Adrenal gland (tissue), 9 donors: ENCODE measurements at regions not wholly inside any gene's neighbourhood (a gene's known extent, or its start where the extent isn't known, plus 50 kb on each side); places are given as distances from the start of the nearest gene placed in this dataset.

ENCODE experiments used
- DNase-seq, 7 donors: peaks; one replicate each; pipeline ENCODE4 v3.0.0-alpha.2; 2019 to 2020
- H3K27ac ChIP-seq, 5 donors: fragments of 200-600 bp; sonication (generic) in 4 of 5; 1 replicate in 3 of 5; 2 replicates in 2 of 5; pipeline versions ENCODE4 v1.5.1 to v1.8.0; 2016 to 2020; ENCODE audit warnings: mild to moderate bottlenecking in 1 of 5
- H3K27me3 ChIP-seq: fragments of 200-600 bp; 2 replicates; pipeline ENCODE4 v1.8.0; 2021
- H3K36me3 ChIP-seq, 2 donors: fragments of 200-600 bp; replicated peaks in 1 of 2; 1 replicate in 1 of 2; 2 replicates in 1 of 2; pipeline versions ENCODE4 v1.5.1 to v1.8.0; 2018 to 2022
- H3K4me1 ChIP-seq, 2 donors: fragments of 200-600 bp; replicated peaks in 1 of 2; 1 replicate in 1 of 2; 2 replicates in 1 of 2; pipeline versions ENCODE4 v1.5.1 to v1.8.0; 2018 to 2021
- H3K4me3 ChIP-seq, 4 donors: fragments of 200-600 bp; sonication (generic) in 3 of 4; one replicate each; pipeline ENCODE4 v1.5.1; 2016 to 2018
- H3K9me3 ChIP-seq, 3 donors: fragments of 200-600 bp; sonication (generic) in 1 of 3; replicated peaks in 1 of 3; 1 replicate in 2 of 3; 2 replicates in 1 of 3; pipeline versions ENCODE4 v1.5.1 to v1.8.0; 2016 to 2021
- POLR2A ChIP-seq, 2 donors: fragments of 450-650 bp; IDR thresholded peaks; one replicate each; pipeline ENCODE4 v1.6.1; 2017; ENCODE audit warnings: antibody characterized with exemption in 2 of 2, mild to moderate bottlenecking in 2 of 2, moderate library complexity in 1 of 2
- WGBS, 4 donors: extraction: QIAGEN DNeasy Blood & Tissue Kit in 2 of 4; methylation state at CpG; one replicate each; pipeline versions ENCODE4 v1.1.5 to v1.1.7; 2013 to 2017; 5-methylcytosine and 5-hydroxymethylcytosine counted together
- intact Hi-C, 2 donors: fragments of 100-400 bp; cut with DNase I; formaldehyde crosslinking; loops; one replicate each; pipeline versions ENCODE4 v1.14.1 to v1.15.0; 2022 to 2023
- TF ChIP-seq, protein P1 (sequence below), 6 experiments: fragments of 450-650 bp in 4 of 6; fragments of 200-600 bp in 2 of 6; sonication (generic) in 1 of 6; IDR thresholded peaks; 1 replicate in 5 of 6; 2 replicates in 1 of 6; pipeline versions ENCODE4 v1.5.1 to v1.8.0; 2016 to 2021; ENCODE audit warnings: antibody characterized with exemption in 6 of 6, mild to moderate bottlenecking in 2 of 6, moderate library complexity in 1 of 6
- donor health status: healthy with polysubstance abuse.
- donor health status: Bipolar disorder and iron deficiency.
- donor health status: DM: yes; HTN: yes; CAD: no.
- donor health status: DM: no; HTN: no; CAD: no.
- donor health status: DM: no; HTN: no; CAD: no.

DNA sequence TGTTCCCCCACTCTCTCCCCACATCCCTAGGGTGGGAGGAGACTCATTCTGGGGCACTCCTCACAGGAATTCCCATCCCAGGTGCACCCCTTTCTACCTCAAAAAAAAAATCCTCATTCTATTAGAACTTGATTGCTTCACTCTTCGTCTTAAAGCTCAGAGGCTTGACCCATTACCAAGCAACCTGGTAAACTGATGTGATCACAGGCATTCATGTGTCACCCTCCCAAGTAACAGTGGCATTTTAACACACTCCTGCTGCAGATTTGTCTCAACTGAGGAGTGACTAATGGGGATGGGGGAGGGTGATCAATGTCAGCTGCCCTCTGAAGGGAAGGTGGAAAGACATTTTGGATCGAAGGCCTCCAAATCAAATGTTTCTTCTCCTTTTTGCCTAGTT is 78.1 kb upstream of the PTHLH start:
- 57 to 83% (median 76%) methylated on average over 2 of the region's 2 CpGs for WGBS, 4 donors

DNA sequence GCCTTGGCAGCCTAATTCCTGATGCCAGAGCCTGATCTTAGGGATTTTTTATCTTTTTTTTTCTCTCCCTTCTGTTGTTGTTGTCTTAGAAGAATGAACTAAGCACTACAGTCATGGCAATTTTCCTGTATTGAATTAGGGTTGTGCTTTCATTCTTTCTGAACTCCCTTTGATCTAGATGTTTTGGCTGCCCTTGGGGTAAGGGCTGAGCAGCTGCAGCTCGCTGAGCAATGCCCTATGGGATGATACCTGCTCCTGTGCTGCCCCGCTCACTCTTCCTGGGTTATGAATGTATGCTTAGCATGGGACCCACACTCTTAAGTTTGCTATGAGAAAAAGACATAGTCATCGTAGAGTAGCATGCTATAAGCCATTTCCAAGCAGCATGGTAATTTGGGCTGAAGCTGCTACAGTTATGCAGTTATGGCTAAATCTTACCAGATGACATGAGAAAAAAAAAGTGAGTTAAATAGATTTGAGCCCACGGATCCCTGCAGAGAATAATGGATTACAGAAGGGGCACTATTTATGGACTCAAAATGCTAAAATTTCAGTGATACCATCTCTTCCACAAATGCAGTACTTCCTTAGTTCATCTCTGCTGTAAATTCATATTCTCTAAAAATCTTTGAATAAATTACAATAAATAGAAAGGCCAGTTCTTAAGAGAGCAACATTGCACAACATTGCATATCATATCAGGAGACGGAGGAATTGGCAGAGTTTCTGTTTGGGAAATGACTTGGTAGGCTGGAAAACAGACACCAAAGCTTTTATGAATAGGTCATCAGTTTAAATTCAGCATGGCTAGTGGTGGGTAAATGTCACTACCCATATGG is 79.2 kb upstream of the PTHLH start:
- Histone ChIP-seq H3K27me3 (no peaks in the 10 kb centered on the region), H3K36me3 (no peaks in the 10 kb centered on the region), H3K4me1 (no peaks in the 10 kb centered on the region), H3K9me3 (no peaks in the 10 kb centered on the region), H3K27ac (no peak overlapping the region), H3K4me3 (no peak overlapping the region)
- intact Hi-C loops = no loop called here
- DNase-seq = no peak
- TF ChIP-seq, protein P1, sequence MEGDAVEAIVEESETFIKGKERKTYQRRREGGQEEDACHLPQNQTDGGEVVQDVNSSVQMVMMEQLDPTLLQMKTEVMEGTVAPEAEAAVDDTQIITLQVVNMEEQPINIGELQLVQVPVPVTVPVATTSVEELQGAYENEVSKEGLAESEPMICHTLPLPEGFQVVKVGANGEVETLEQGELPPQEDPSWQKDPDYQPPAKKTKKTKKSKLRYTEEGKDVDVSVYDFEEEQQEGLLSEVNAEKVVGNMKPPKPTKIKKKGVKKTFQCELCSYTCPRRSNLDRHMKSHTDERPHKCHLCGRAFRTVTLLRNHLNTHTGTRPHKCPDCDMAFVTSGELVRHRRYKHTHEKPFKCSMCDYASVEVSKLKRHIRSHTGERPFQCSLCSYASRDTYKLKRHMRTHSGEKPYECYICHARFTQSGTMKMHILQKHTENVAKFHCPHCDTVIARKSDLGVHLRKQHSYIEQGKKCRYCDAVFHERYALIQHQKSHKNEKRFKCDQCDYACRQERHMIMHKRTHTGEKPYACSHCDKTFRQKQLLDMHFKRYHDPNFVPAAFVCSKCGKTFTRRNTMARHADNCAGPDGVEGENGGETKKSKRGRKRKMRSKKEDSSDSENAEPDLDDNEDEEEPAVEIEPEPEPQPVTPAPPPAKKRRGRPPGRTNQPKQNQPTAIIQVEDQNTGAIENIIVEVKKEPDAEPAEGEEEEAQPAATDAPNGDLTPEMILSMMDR (IDR thresholded peaks at IDR 0.05) = no peak
- TF ChIP-seq POLR2A (IDR thresholded peaks at IDR 0.05) = no peak
- WGBS, 4 donors = 56 to 63% (median 61%) methylated on average over 5 of the region's 5 CpGs

More for the DNA sequence above, 78.1 kb upstream of the PTHLH start:
- no peaks in the 10 kb centered on the region for H3K9me3 ChIP-seq
- no peaks in the 10 kb centered on the region for H3K27me3 ChIP-seq
- intact Hi-C loops = no loop called here
- no peak overlapping the region for H3K27ac ChIP-seq
- no peak overlapping the region for H3K4me3 ChIP-seq
- no peaks in the 10 kb centered on the region for H3K4me1 ChIP-seq
- H3K36me3 ChIP-seq = no peaks in the 10 kb centered on the region
- DNase-seq = no peak
- TF ChIP-seq, protein P1 (IDR thresholded peaks at IDR 0.05) = no peak
- no peak for TF ChIP-seq POLR2A (IDR thresholded peaks at IDR 0.05)

DNA sequence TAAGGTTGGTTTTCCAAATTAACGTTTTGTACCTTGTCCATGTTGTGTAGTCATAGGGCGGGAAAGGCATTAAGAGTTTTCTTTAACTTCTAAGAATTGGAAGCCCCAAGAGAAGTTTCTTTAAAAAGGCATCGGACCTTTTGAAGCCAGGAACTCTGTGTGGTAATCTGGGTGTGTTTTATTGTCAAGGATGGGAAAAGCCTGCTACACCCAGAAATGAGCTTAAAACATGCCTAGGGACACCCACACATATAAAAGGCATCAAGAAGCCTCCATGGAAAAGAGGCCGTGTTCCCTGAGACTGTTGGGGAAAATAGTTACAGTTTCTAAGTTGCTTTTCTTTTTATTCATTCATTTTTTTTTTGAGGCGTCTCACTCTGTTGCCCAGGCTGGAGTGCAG is 81.0 kb upstream of the PTHLH start:
- no peaks in the 10 kb centered on the region for H3K9me3 ChIP-seq
- H3K27ac ChIP-seq = no peak overlapping the region
- no peaks in the 10 kb centered on the region for H3K4me1 ChIP-seq
- H3K27me3 ChIP-seq = no peaks in the 10 kb centered on the region
- 80 to 89% (median 83%) methylated on average over 5 of the region's 5 CpGs for WGBS, 4 donors
- H3K4me3 ChIP-seq = no peak overlapping the region
- TF ChIP-seq POLR2A (IDR thresholded peaks at IDR 0.05) = no peak
- TF ChIP-seq, protein P1 (IDR thresholded peaks at IDR 0.05) = no peak
- no peaks in the 10 kb centered on the region for H3K36me3 ChIP-seq
- DNase-seq = no peak
- intact Hi-C loops = no loop called here

DNA sequence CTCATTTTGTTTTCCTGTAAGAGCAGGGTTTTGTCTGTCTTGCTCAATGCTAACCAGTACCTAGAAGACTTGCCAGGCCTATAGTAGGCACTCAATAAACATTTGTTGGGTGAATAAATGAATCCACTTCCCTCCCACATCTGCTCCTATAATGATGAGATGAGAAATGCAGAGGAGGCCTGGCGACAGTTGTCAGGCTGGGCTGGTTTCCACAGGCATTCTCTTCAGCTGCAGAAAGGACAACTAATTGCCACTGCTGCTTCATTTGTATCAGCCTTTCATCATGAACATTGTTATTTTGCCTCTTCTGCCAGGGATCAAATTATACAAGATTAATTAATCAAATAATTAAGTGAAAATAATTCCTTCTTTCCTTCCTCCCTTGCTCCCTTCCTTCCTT is 82.0 kb upstream of the PTHLH start:
- no peaks in the 10 kb centered on the region for H3K27me3 ChIP-seq
- TF ChIP-seq POLR2A (IDR thresholded peaks at IDR 0.05) = no peak
- TF ChIP-seq, protein P1 (IDR thresholded peaks at IDR 0.05) = no peak
- H3K4me1 ChIP-seq = no peaks in the 10 kb centered on the region
- intact Hi-C loops = no loop called here
- H3K27ac ChIP-seq = no peak overlapping the region
- no peak for DNase-seq
- H3K36me3 ChIP-seq = no peaks in the 10 kb centered on the region
- no peaks in the 10 kb centered on the region for H3K9me3 ChIP-seq
- no peak overlapping the region for H3K4me3 ChIP-seq
- 82 to 93% (median 86%) methylated on average over 1 of the region's 1 CpG for WGBS, 4 donors
